Gastrocnemius medialis (tissue), 4 donors: ENCODE measurements at regions not wholly inside any gene's neighbourhood (a gene's known extent, or its start where the extent isn't known, plus 50 kb on each side); places are given as distances from the start of the nearest gene placed in this dataset.

Experiments
- ATAC-seq, 2 donors: fragments of 150-250 bp; one replicate each; pipeline ENCODE4 v1.9.1; 2016
- DNase-seq, 2 donors: peaks; one replicate each; pipeline ENCODE4 v3.0.0-alpha.2; 2019
- H3K27ac ChIP-seq, 4 donors: fragments of 200-600 bp; sonication (generic); 1 replicate in 1 of 4; 2 replicates in 3 of 4; pipeline ENCODE4 v1.5.1; 2016 to 2018; ENCODE audit warnings: mild to moderate bottlenecking in 2 of 4, moderate library complexity in 1 of 4
- H3K27me3 ChIP-seq, 3 donors: fragments of 200-600 bp; sonication (generic) in 2 of 3; 1 replicate in 1 of 3; 2 replicates in 2 of 3; pipeline versions ENCODE4 v1.5.1 to v1.6.0; 2016 to 2019; ENCODE audit warnings: mild to moderate bottlenecking in 1 of 3, moderate library complexity in 1 of 3
- H3K36me3 ChIP-seq, 2 donors: fragments of 200-600 bp; sonication (generic) in 1 of 2; one replicate each; pipeline ENCODE4 v1.5.1; 2017 to 2018
- H3K4me1 ChIP-seq, 2 donors: fragments of 200-600 bp; sonication (generic) in 1 of 2; one replicate each; pipeline ENCODE4 v1.5.1; 2016 to 2017; ENCODE audit warnings: mild to moderate bottlenecking in 2 of 2
- H3K4me3 ChIP-seq, 4 donors: fragments of 200-600 bp; sonication (generic) in 3 of 4; 1 replicate in 1 of 4; 2 replicates in 3 of 4; pipeline ENCODE4 v1.5.1; 2016 to 2019; ENCODE audit warnings: mild to moderate bottlenecking in 2 of 4
- H3K9me3 ChIP-seq, 3 donors: fragments of 200-600 bp; sonication (generic) in 2 of 3; 1 replicate in 1 of 3; 2 replicates in 2 of 3; pipeline ENCODE4 v1.5.1; 2016 to 2019
- POLR2A ChIP-seq, 2 donors: fragments of 450-650 bp; IDR thresholded peaks; one replicate each; pipeline ENCODE4 v1.6.1; 2017; ENCODE audit warnings: antibody characterized with exemption in 2 of 2, mild to moderate bottlenecking in 2 of 2, moderate library complexity in 2 of 2
- in situ Hi-C, 4 donors: fragments of 200-750 bp; cut with MboI; loops; one replicate each; pipeline versions ENCODE4 v1.15.0 to v1.8.0; 2017; ENCODE audit warnings: low sequenced_read_pairs in 4 of 4
- intact Hi-C: fragments of 100-400 bp; cut with DNase I; formaldehyde crosslinking; loops from one replicate; pipeline ENCODE4 v1.15.1; 2023; ENCODE audit warnings: low total_unique reads
- TF ChIP-seq, protein P1 (sequence below), 5 experiments: fragments of 450-650 bp in 3 of 5; fragments of 200-600 bp in 2 of 5; sonication (generic) in 2 of 5; IDR thresholded peaks in 4 of 5; conservative IDR thresholded peaks in 1 of 5; 1 replicate in 4 of 5; 2 replicates in 1 of 5; pipeline ENCODE4 v1.5.1; 2016 to 2019; ENCODE audit warnings: antibody characterized with exemption in 5 of 5, mild to moderate bottlenecking in 3 of 5, moderate library complexity in 3 of 5

GRCh38 chr22:49597428-49598039, 230.1 kb downstream of the BRD1 start:
- no peaks in the 10 kb centered on the region for H3K9me3 ChIP-seq
- in situ Hi-C loops (no loop called here), intact Hi-C loops (no loop called here)
- ATAC-seq (no peak), DNase-seq (no peak)
- no peaks in the 10 kb centered on the region for H3K27me3 ChIP-seq
- TF ChIP-seq POLR2A (IDR thresholded peaks at IDR 0.05), result no peak
- TF ChIP-seq, protein P1, sequence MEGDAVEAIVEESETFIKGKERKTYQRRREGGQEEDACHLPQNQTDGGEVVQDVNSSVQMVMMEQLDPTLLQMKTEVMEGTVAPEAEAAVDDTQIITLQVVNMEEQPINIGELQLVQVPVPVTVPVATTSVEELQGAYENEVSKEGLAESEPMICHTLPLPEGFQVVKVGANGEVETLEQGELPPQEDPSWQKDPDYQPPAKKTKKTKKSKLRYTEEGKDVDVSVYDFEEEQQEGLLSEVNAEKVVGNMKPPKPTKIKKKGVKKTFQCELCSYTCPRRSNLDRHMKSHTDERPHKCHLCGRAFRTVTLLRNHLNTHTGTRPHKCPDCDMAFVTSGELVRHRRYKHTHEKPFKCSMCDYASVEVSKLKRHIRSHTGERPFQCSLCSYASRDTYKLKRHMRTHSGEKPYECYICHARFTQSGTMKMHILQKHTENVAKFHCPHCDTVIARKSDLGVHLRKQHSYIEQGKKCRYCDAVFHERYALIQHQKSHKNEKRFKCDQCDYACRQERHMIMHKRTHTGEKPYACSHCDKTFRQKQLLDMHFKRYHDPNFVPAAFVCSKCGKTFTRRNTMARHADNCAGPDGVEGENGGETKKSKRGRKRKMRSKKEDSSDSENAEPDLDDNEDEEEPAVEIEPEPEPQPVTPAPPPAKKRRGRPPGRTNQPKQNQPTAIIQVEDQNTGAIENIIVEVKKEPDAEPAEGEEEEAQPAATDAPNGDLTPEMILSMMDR (IDR thresholded peaks at IDR 0.05 in 4 of 5, conservative IDR thresholded peaks at IDR 0.05 in 1 of 5), result no peak
- H3K36me3 ChIP-seq, result no peaks in the 10 kb centered on the region
- no peak overlapping the region for H3K27ac ChIP-seq
- H3K4me1 ChIP-seq, result no peaks in the 10 kb centered on the region
- no peak overlapping the region for H3K4me3 ChIP-seq

DNA sequence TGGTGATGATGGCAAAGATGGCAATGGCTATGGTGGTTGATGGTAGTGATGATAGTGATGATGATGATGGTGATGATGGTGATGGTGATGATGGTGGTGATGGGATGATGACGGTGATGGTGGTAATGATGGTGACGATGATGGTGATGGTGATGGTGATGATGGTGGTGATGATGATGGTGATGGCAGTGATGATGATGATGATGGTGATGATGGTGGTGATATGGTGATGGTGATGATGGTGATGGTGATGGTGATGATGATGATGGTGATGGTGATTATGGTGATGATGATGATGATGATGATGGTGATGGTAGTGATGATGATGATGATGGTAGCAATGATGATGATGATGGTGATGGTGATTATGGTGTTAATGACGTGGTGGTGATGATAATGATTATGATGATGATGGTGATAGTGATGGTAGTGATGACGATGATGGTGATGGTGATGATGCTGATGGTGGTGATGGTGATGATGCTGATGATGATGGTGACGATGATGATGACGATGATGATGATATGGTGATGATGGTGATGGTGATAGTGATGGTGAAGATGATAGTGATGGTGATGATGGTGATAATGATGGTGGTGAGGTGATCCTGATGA, 232.1 kb downstream of the BRD1 start:
- in situ Hi-C loops, result no loop called here
- Histone ChIP-seq H3K9me3 (no peaks in the 10 kb centered on the region), H3K4me3 (no peak overlapping the region), H3K27ac (no peak overlapping the region), H3K4me1 (no peaks in the 10 kb centered on the region), H3K27me3 (no peaks in the 10 kb centered on the region), H3K36me3 (no peaks in the 10 kb centered on the region)
- TF ChIP-seq POLR2A (IDR thresholded peaks at IDR 0.05), result no peak
- no peak for ATAC-seq
- intact Hi-C loops, result no loop called here
- no peak for DNase-seq

DNA sequence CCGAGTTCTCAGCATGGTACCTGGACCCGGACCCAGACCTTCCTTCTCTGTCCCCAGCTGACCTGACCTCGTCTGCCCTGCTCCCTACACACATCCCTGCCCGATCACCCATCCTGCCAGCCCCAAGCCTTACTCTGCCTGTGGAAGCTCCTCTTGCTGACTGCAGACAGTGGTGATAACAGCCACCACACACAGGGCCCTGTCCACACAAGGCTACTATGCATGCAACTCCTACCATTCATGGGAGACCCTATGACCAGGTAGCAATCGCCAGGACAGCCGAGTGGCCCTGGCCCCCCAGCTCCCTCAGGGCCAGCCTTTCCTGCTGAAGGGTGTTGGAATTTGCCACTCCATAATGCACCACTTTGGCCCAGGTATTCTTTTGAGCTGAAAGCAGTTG, 233.6 kb downstream of the BRD1 start:
- TF ChIP-seq POLR2A (IDR thresholded peaks at IDR 0.05), result no peak
- TF ChIP-seq, protein P1 (IDR thresholded peaks at IDR 0.05 in 4 of 5, conservative IDR thresholded peaks at IDR 0.05 in 1 of 5), result no peak
- intact Hi-C loops (no loop called here), in situ Hi-C loops (no loop called here)
- Histone ChIP-seq H3K36me3 (no peaks in the 10 kb centered on the region), H3K9me3 (no peaks in the 10 kb centered on the region), H3K27ac (no peak overlapping the region), H3K4me1 (no peaks in the 10 kb centered on the region), H3K27me3 (no peaks in the 10 kb centered on the region), H3K4me3 (no peak overlapping the region)
- no peak for ATAC-seq
- DNase-seq, result peak in 1 of 2 donors; percentile 1

- TF ChIP-seq, protein P1 (IDR thresholded peaks at IDR 0.05 in 4 of 5, conservative IDR thresholded peaks at IDR 0.05 in 1 of 5), result no peak
- no peak for TF ChIP-seq POLR2A (IDR thresholded peaks at IDR 0.05)
- peak in 1 of 2 donors; percentile 1 for DNase-seq
- H3K36me3 ChIP-seq, result no peaks in the 10 kb centered on the region
- no peaks in the 10 kb centered on the region for H3K9me3 ChIP-seq
- H3K4me1 ChIP-seq, result no peaks in the 10 kb centered on the region
- intact Hi-C loops (no loop called here), in situ Hi-C loops (no loop called here)
- no peak overlapping the region for H3K4me3 ChIP-seq
- no peaks in the 10 kb centered on the region for H3K27me3 ChIP-seq
- ATAC-seq, result no peak
- H3K27ac ChIP-seq, result no peak overlapping the region
These were observed 234.2 kb downstream of the BRD1 start for GRCh38 chr22:49593509-49593908.

DNA sequence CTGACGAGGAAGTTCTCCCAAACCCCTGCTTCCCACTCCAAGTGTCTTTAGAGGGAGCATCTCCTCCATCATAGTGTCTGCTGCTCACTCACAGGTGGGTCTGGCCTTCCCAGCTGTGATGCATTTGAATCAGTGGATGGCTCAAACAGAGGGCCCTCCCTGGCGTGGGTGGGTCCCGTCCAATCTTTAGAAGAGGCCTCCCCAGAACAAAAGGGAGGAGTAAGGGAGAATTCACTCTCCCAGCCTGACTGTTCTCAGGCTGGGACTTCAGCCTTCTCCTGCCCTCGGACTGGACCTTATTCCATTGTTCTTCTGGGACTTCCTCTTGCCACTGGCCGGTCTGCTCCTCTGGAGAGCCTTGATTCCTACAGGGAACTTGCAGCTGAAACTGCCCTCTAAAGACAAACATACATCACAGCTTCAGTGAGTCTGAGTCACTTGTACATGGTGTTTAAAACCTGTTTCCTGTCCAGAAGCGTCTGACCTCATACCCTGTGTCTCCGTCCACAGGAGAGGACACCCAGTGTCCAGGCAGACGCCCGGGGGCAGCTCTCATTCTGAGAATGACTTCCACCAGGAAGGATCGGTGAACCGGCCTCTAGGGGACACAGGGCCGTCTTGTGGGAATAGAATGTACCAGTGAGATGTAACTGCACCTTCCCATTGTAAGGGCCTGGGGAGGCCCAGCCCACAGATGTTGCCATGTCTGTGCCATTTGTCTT, 234.7 kb downstream of the BRD1 start:
- in situ Hi-C loops (no loop called here), intact Hi-C loops (no loop called here)
- Histone ChIP-seq H3K27me3 (no peaks in the 10 kb centered on the region), H3K36me3 (no peaks in the 10 kb centered on the region), H3K27ac (no peak overlapping the region), H3K4me3 (no peak overlapping the region), H3K4me1 (no peaks in the 10 kb centered on the region), H3K9me3 (no peaks in the 10 kb centered on the region)
- TF ChIP-seq, protein P1 (IDR thresholded peaks at IDR 0.05 in 4 of 5, conservative IDR thresholded peaks at IDR 0.05 in 1 of 5), result no peak
- DNase-seq (peak in 1 of 2 donors; percentile 4), ATAC-seq (peak in 1 of 2 donors; percentile 52)
